Panc1 (cell line): ENCODE measurements at regions not wholly inside any gene's neighbourhood (a gene's known extent, or its start where the extent isn't known, plus 50 kb on each side); places are given as distances from the start of the nearest gene placed in this dataset.

Experiments used
- ATAC-seq: fragments of 200-7000 bp; cut with Tn5 transposase; 2 replicates; pipeline ENCODE4 v1.9.1; 2020; ENCODE audit warnings: mild to moderate bottlenecking, moderate library complexity
- BruUV-seq: library from RNA; stranded (reverse); fragments of 400-500 nt; replicated peaks from 2 replicates; lab custom pipeline; 2021; lab: Mats Ljungman, UMichigan
- CTCF ChIA-PET: fragments of 300-600 bp; sonication (Branson Sonifier 250); formaldehyde crosslinking; loops from one replicate; lab custom pipeline; 2022; ENCODE audit warnings: antibody characterized with exemption; lab: Charles Lee
- POLR2A ChIA-PET: fragments of 300-600 bp; sonication (Branson Sonifier 250); formaldehyde crosslinking; loops from one replicate; lab custom pipeline; 2022; ENCODE audit warnings: antibody characterized with exemption; lab: Charles Lee
- DNase-seq: peaks from one replicate; pipeline ENCODE4 v3.0.0-alpha.2; 2010; ENCODE audit warnings: low read depth, low spot score
- H3K27ac ChIP-seq: 2 replicates; pipeline ENCODE4 v1.5.1; 2011; ENCODE audit warnings: mild to moderate bottlenecking, low read length, inconsistent platforms
- H3K27me3 ChIP-seq: fragments of 200-500 bp; sonication (Bioruptor generic); 2 replicates; pipeline ENCODE4 v1.6.0; 2014; ENCODE audit warnings: low read length, inconsistent platforms; ENCODE audit not compliant: control insufficient read depth, insufficient read depth
- H3K36me3 ChIP-seq: fragments of 200-500 bp; sonication (Bioruptor generic); 2 replicates; pipeline ENCODE4 v1.5.1; 2014; ENCODE audit warnings: inconsistent platforms, mild to moderate bottlenecking, low read length, moderate library complexity; ENCODE audit not compliant: control insufficient read depth, insufficient read depth
- H3K4me1 ChIP-seq: 2 replicates; pipeline ENCODE4 v1.5.1; 2011; ENCODE audit warnings: inconsistent platforms, mild to moderate bottlenecking, low read length, moderate library complexity; ENCODE audit not compliant: control insufficient read depth, insufficient read depth
- H3K4me3 ChIP-seq, 2 experiments: 2 replicates each; pipeline ENCODE4 v1.5.1; 2011 to 2012; ENCODE audit warnings: low read depth in 2 of 2, low read length in 2 of 2, mild to moderate bottlenecking in 2 of 2, inconsistent platforms in 1 of 2, moderate library complexity in 1 of 2
- H3K9me3 ChIP-seq: fragments of 200-500 bp; sonication (Bioruptor generic); 2 replicates; pipeline ENCODE4 v1.5.1; 2014; ENCODE audit warnings: low read depth, mild to moderate bottlenecking, inconsistent platforms, low read length, moderate library complexity; ENCODE audit not compliant: control insufficient read depth, insufficient read depth
- CTCF ChIP-seq: fragments of 450-650 bp; IDR thresholded peaks from 2 replicates; pipeline ENCODE4 v1.5.1; 2017; ENCODE audit warnings: mild to moderate bottlenecking
- POLR2AphosphoS5 ChIP-seq: IDR thresholded peaks from 2 replicates; pipeline ENCODE4 v1.6.1; 2012; ENCODE audit warnings: mild to moderate bottlenecking, low read depth, low read length, moderate library complexity
- REST ChIP-seq, 2 experiments: IDR thresholded peaks; 2 replicates each; pipeline ENCODE4 v1.6.1; 2011 to 2012; ENCODE audit warnings: low read depth in 2 of 2, control low read depth in 1 of 2, low read length in 1 of 2, mild to moderate bottlenecking in 1 of 2, moderate library complexity in 1 of 2; ENCODE audit not compliant: insufficient read depth in 1 of 2
- SIN3A ChIP-seq: IDR thresholded peaks from 2 replicates; pipeline ENCODE4 v1.6.1; 2012; ENCODE audit warnings: low read depth, mild to moderate bottlenecking, low read length, moderate library complexity, borderline replicate concordance; ENCODE audit not compliant: insufficient read depth
- TCF7L2 ChIP-seq: IDR thresholded peaks from 2 replicates; pipeline ENCODE4 v1.6.1; 2011; ENCODE audit warnings: mild to moderate bottlenecking, low read depth, low read length, inconsistent platforms
- in situ Hi-C: cut with HindIII; loops from 2 replicates; pipeline ENCODE4 v1.10.0; 2016; ENCODE audit warnings: low sequenced_read_pairs, low pct_unique_long_range_greater_than_20kb
- intact Hi-C: fragments of 100-400 bp; cut with micrococcal nuclease; formaldehyde crosslinking; loops from one replicate; pipeline ENCODE4 v1.10.0; 2022; ENCODE audit not compliant: unreplicated experiment

DNA sequence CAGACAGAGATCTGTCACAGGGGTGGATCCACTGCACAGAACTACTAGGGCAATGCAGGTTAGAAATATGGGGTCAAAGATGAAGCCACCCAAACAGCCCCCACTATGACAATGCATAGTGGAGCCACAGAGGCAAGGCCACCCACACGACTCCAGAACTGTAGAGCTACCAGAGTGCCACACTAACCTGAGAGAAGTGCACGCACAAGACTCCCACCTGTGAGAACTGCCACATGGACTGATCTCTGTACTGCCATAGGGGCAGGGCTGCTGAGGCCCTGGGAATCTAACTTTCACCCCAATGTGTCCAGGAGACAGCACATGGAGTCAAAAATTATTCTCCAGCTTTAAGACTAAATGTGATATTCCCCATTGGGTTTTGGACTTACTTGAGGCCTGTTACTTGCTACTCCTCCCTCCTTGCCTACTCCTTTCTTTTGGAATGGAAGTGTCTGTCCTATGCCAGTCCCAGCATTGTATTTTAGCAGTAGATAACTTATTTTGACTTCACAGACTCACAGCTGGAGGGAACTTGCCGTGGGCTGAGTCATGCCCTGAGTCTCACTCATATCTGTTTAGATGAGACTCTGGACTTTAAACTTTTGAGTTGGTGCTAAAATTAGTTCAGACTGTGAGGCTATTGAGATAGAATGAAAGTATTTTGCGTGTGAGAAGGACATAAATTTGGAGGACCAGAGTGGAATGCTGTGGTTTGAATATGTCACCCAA is 853.3 kb downstream of the MAT2B start:
- POLR2A ChIA-PET, result no interaction called here
- intact Hi-C loops (no loop called here), in situ Hi-C loops (no loop called here)
- no peak for ATAC-seq
- BruUV-seq, result no TSS peak
- TF ChIP-seq POLR2AphosphoS5 (no peak), REST (IDR thresholded peaks at IDR 0.05; ENCODE audit: insufficient read depth in 1 of 2, low read depth in 2 of 2, low read length in 1 of 2) (no peak), CTCF (no peak), SIN3A (no peak), TCF7L2 (no peak)
- Histone ChIP-seq H3K9me3 (peaks cover 4% of the 10 kb centered on the region; the same call in 1 of the 2 replicates), H3K4me3 (no peak overlapping the region), H3K27me3 (no peaks in the 10 kb centered on the region), H3K27ac (no peak overlapping the region), H3K4me1 (no peaks in the 10 kb centered on the region), H3K36me3 (no peaks in the 10 kb centered on the region)
- CTCF ChIA-PET, result no interaction called here
- DNase-seq, result no peak

- intact Hi-C loops (no loop called here), in situ Hi-C loops (no loop called here)
- ChIA-PET CTCF (no interaction called here), POLR2A (no interaction called here)
- ATAC-seq (no peak), DNase-seq (no peak)
- Histone ChIP-seq H3K4me3 (no peak overlapping the region), H3K9me3 (no peaks in the 10 kb centered on the region; the same call in 1 of the 2 replicates), H3K27ac (no peak overlapping the region), H3K27me3 (no peaks in the 10 kb centered on the region), H3K36me3 (no peaks in the 10 kb centered on the region), H3K4me1 (no peaks in the 10 kb centered on the region)
- BruUV-seq, result no TSS peak
- TF ChIP-seq TCF7L2 (no peak), POLR2AphosphoS5 (no peak), SIN3A (no peak), REST (IDR thresholded peaks at IDR 0.05; ENCODE audit: insufficient read depth in 1 of 2, low read depth in 2 of 2, low read length in 1 of 2) (no peak), CTCF (no peak)
Observed at GRCh38 chr5:164359260-164360255, 854.1 kb downstream of the MAT2B start.
